GM12892 (cell line): ENCODE measurements at regions not wholly inside any gene's neighbourhood (a gene's known extent, or its start where the extent isn't known, plus 50 kb on each side); places are given as distances from the start of the nearest gene placed in this dataset.

Experiments used
- POLR2A ChIP-seq: IDR thresholded peaks from 2 replicates; pipeline ENCODE4 v1.6.1; 2011; ENCODE audit warnings: low read depth, low read length, control low read depth
- POLR2AphosphoS5 ChIP-seq: IDR thresholded peaks from 2 replicates; pipeline ENCODE4 v1.6.1; 2011; ENCODE audit warnings: low read depth, low read length, control low read depth
- TAF1 ChIP-seq: IDR thresholded peaks from 2 replicates; pipeline ENCODE4 v1.6.1; 2011; ENCODE audit warnings: low read depth, mild to moderate bottlenecking, control low read depth, low read length, borderline replicate concordance

- no peak for TF ChIP-seq POLR2A
- TF ChIP-seq TAF1 = no peak
- no peak for TF ChIP-seq POLR2AphosphoS5
Observed at GRCh38 chr18:4836141-4836540, 360.9 kb downstream of the AKAIN1 start.
